ENCODE measurements at regions not wholly inside any gene's neighbourhood (a gene's known extent, or its start where the extent isn't known, plus 50 kb on each side); places are given as distances from the start of the nearest gene placed in this dataset.
A peak's percentile ranks its signal among the peaks of the same experiment; 100 is the strongest.

DNA sequence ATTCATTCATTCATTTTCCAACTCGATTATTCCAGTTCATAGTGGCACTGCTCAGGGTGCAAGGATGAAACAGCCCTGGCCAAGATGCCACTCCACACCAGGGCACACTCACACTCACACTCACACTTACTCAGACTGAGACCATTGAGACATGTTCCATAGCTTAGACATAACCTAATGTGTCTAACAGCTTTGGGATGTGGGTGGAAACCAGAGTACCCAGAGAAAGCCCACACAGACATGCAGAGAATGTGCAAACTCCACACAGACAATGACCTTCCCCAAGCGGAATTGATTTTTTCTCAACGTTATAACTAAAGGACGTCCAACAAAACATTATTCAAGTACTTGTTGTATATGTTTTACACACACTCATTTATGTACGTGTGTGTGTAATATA lies 1363.5 kb downstream of the EFNA5 start:
- H3K4me2 ChIP-seq (ENCODE audit: insufficient read depth, insufficient read length, low read length) = no peak overlapping the region
- H3K9me3 Mint-ChIP-seq = no peaks in the 10 kb centered on the region
- no peaks in the 10 kb centered on the region for H3K27me3 ChIP-seq (ENCODE audit: insufficient read depth, low read length)
- H4K8ac ChIP-seq (replicated peaks; ENCODE audit: insufficient read length, low read depth, low read length) = no peak overlapping the region
- no peak overlapping the region for H3T11ph ChIP-seq (ENCODE audit: low read length)
- H4K91ac ChIP-seq (ENCODE audit: insufficient read length, low read depth, low read length) = no peak overlapping the region
- H2AK5ac ChIP-seq (ENCODE audit: insufficient read length, low read length) = no peak overlapping the region
- H3K27me3 Mint-ChIP-seq (ENCODE audit: low read depth) = no peaks in the 10 kb centered on the region
- peaks cover 14 to 22% of the 10 kb centered on the region in 2 experiments for H3K4me1 Mint-ChIP-seq
- H3K79me1 ChIP-seq (ENCODE audit: insufficient read depth, low read depth, low read length, poor library complexity, severe bottlenecking) = no peaks in the 10 kb centered on the region
- no peak overlapping the region for H3K18ac ChIP-seq (ENCODE audit: insufficient read length, low read depth, low read length)
- no peak overlapping the region for H2AFZ ChIP-seq (ENCODE audit: low read length)
- H3K23ac ChIP-seq (ENCODE audit: insufficient read length, low read depth, low read length) = no peak overlapping the region
- WGBS (ENCODE audit: extremely low coverage, insufficient read length, low lambda C conversion rate) = no CpG with 5 or more reads among the region's 5 CpGs
- no peaks in the 10 kb centered on the region for H4K20me1 ChIP-seq (ENCODE audit: control insufficient read depth, insufficient read depth, insufficient read length)
- H2BK120ac ChIP-seq (ENCODE audit: low read depth, low read length, poor library complexity, severe bottlenecking) = no peak overlapping the region
- H2BK12ac ChIP-seq (ENCODE audit: insufficient read length, low read depth, low read length) = no peak overlapping the region
- peak overlapping the region in 1 of 2 experiments; percentile 9; a peak in 1 of 5 replicates for H3K4me3 Mint-ChIP-seq
- no peaks in the 10 kb centered on the region for H3K9me3 ChIP-seq (ENCODE audit: control insufficient read depth, low read depth, low read length)
- H3K4ac ChIP-seq (ENCODE audit: low read depth, low read length) = no peak overlapping the region
- H3K4me1 ChIP-seq (ENCODE audit: insufficient read depth, low read length) = peaks cover 4% of the 10 kb centered on the region; the same call in 1 of the 2 replicates
- no peak overlapping the region for H3K9ac ChIP-seq (ENCODE audit: extremely low read depth, insufficient read length, low read length)
- no peaks in the 10 kb centered on the region for H3K23me2 ChIP-seq (ENCODE audit: insufficient read length, low read depth, low read length, poor library complexity, severe bottlenecking)
- H3K27ac ChIP-seq (ENCODE audit: insufficient read length, low read depth, low read length) = peak overlapping the region; percentile 88
- no peak for DNase-seq
- H3K14ac ChIP-seq (ENCODE audit: insufficient read depth, low read length) = no peak overlapping the region
- no peaks in the 10 kb centered on the region; a peak in 1 of 7 replicates for H3K36me3 Mint-ChIP-seq (ENCODE audit: insufficient read depth in 1 of 3, low read depth in 3 of 3)
- peak overlapping the region; percentile 5 for H4K5ac ChIP-seq (ENCODE audit: insufficient read length, low read depth, low read length)
- H3K27ac Mint-ChIP-seq = peak overlapping the region; percentile 8 to 99 (median 89); a peak in 5 of 7 replicates
- no peak overlapping the region for H2BK15ac ChIP-seq (ENCODE audit: low read depth, low read length)
- TF ChIP-seq, protein P1, sequence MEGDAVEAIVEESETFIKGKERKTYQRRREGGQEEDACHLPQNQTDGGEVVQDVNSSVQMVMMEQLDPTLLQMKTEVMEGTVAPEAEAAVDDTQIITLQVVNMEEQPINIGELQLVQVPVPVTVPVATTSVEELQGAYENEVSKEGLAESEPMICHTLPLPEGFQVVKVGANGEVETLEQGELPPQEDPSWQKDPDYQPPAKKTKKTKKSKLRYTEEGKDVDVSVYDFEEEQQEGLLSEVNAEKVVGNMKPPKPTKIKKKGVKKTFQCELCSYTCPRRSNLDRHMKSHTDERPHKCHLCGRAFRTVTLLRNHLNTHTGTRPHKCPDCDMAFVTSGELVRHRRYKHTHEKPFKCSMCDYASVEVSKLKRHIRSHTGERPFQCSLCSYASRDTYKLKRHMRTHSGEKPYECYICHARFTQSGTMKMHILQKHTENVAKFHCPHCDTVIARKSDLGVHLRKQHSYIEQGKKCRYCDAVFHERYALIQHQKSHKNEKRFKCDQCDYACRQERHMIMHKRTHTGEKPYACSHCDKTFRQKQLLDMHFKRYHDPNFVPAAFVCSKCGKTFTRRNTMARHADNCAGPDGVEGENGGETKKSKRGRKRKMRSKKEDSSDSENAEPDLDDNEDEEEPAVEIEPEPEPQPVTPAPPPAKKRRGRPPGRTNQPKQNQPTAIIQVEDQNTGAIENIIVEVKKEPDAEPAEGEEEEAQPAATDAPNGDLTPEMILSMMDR (conservative IDR thresholded peaks at IDR 0.05) = no peak
- no peaks in the 10 kb centered on the region for H3K79me2 ChIP-seq (ENCODE audit: insufficient read depth, low read length)
- H3K56ac ChIP-seq (ENCODE audit: insufficient read length, low read depth, low read length) = no peak overlapping the region
- peak overlapping the region; percentile 74 for H2BK5ac ChIP-seq (ENCODE audit: insufficient read length, low read length)
- H2BK20ac ChIP-seq (ENCODE audit: low read depth, low read length, poor library complexity, severe bottlenecking) = no peak overlapping the region
